B cell (primary cell): ENCODE measurements at regions not wholly inside any gene's neighbourhood (a gene's known extent, or its start where the extent isn't known, plus 50 kb on each side); places are given as distances from the start of the nearest gene placed in this dataset.

Experiments used
- ATAC-seq: fragments of 200-7000 bp; cut with Tn5 transposase; one replicate; pipeline ENCODE4 v1.10.0; 2021; ENCODE audit warnings: low read depth, mild to moderate bottlenecking, moderate number of reproducible peaks, moderate library complexity
- CTCF ChIA-PET: fragments of 350-600 bp; sonication (Branson Sonifier 250); formaldehyde crosslinking; loops from one replicate; lab custom pipeline; 2021; ENCODE audit warnings: antibody characterized with exemption, inconsistent platforms; lab: Charles Lee
- POLR2A ChIA-PET: fragments of 350-600 bp; sonication (Branson Sonifier 250); formaldehyde crosslinking; loops from one replicate; lab custom pipeline; 2021; ENCODE audit warnings: antibody characterized with exemption; lab: Charles Lee
- DNase-seq: peaks from one replicate; pipeline ENCODE4 v3.0.0; 2013
- H2AFZ ChIP-seq: 2 replicates; pipeline ENCODE4 v1.6.1; 2012; ENCODE audit warnings: mild to moderate bottlenecking, low read depth, low read length; ENCODE audit not compliant: insufficient read depth, poor library complexity, severe bottlenecking
- H3K27ac ChIP-seq, 2 donors: 1 replicate in 1 of 2; 2 replicates in 1 of 2; pipeline ENCODE4 v1.5.1; 2012 to 2013; ENCODE audit warnings: low read length in 2 of 2, mild to moderate bottlenecking in 2 of 2, moderate library complexity in 1 of 2
- H3K27me3 ChIP-seq, 4 experiments: fragments of 200-600 bp in 1 of 4; sonication (generic) in 1 of 4; replicated peaks in 1 of 4; 1 replicate in 2 of 4; 2 replicates in 2 of 4; pipeline versions ENCODE4 v1.6.1 to v1.7.0; 2013 to 2016; ENCODE audit warnings: low read length in 3 of 4, mild to moderate bottlenecking in 2 of 4, mixed read lengths in 1 of 4, moderate library complexity in 1 of 4; ENCODE audit not compliant: insufficient read depth in 4 of 4, control insufficient read depth in 3 of 4; ENCODE audit errors: control extremely low read depth in 1 of 4
- H3K36me3 ChIP-seq, 2 experiments: replicated peaks in 1 of 2; 1 replicate in 1 of 2; 2 replicates in 1 of 2; pipeline versions ENCODE4 v1.6.1 to v1.7.1; 2013; ENCODE audit warnings: low read length in 1 of 2; ENCODE audit not compliant: insufficient read depth in 2 of 2, control insufficient read depth in 1 of 2; ENCODE audit errors: control extremely low read depth in 1 of 2, extremely low read depth in 1 of 2
- H3K4me1 ChIP-seq, 2 donors: fragments of 200-600 bp in 1 of 2; sonication (generic) in 1 of 2; 1 replicate in 1 of 2; 2 replicates in 1 of 2; pipeline versions ENCODE4 v1.5.1 to v1.6.1; 2013 to 2017; ENCODE audit warnings: low read length in 2 of 2; ENCODE audit not compliant: control insufficient read depth in 2 of 2, insufficient read depth in 2 of 2
- H3K4me2 ChIP-seq: replicated peaks from 2 replicates; pipeline ENCODE3; 2012; ENCODE audit warnings: mild to moderate bottlenecking, low read depth, low read length; ENCODE audit not compliant: poor library complexity, severe bottlenecking
- H3K4me3 ChIP-seq, 5 experiments: fragments of 200-600 bp in 1 of 5; sonication (generic) in 1 of 5; 1 replicate in 3 of 5; 2 replicates in 2 of 5; pipeline versions ENCODE4 v1.5.1 to v1.7.0; 2011 to 2016; ENCODE audit warnings: low read length in 4 of 5, mild to moderate bottlenecking in 4 of 5, low read depth in 2 of 5, control low read depth in 1 of 5, moderate library complexity in 1 of 5; ENCODE audit not compliant: insufficient read depth in 1 of 5; ENCODE audit errors: control extremely low read depth in 1 of 5, extremely low read depth in 1 of 5
- H3K79me2 ChIP-seq: fragments of 200-600 bp; sonication (generic); one replicate; pipeline ENCODE4 v1.6.0; 2016; ENCODE audit warnings: low read length; ENCODE audit not compliant: control insufficient read depth, insufficient read depth
- H3K9ac ChIP-seq: fragments of 200-600 bp; sonication (generic); 2 replicates; pipeline ENCODE4 v1.6.1; 2017; ENCODE audit warnings: mild to moderate bottlenecking, low read length, moderate library complexity
- H3K9me3 ChIP-seq, 3 donors: one replicate each; pipeline versions ENCODE4 v1.6.1 to v1.7.1; 2013; ENCODE audit warnings: low read length in 2 of 3; ENCODE audit not compliant: control insufficient read depth in 2 of 3, insufficient read depth in 1 of 3; ENCODE audit errors: control extremely low read depth in 1 of 3
- H4K20me1 ChIP-seq: 2 replicates; pipeline ENCODE4 v1.6.0; 2012; ENCODE audit warnings: mild to moderate bottlenecking, low read length; ENCODE audit not compliant: insufficient read depth, control insufficient read depth, poor library complexity, severe bottlenecking
- H3K27ac Mint-ChIP-seq: one replicate; pipeline ENCODE4 v1.8.0; 2021; ENCODE audit warnings: mixed read lengths
- H3K27me3 Mint-ChIP-seq: one replicate; pipeline ENCODE4 v1.8.0; 2021; ENCODE audit warnings: mixed read lengths
- H3K4me1 Mint-ChIP-seq: one replicate; pipeline ENCODE4 v1.8.0; 2021; ENCODE audit warnings: mixed read lengths
- H3K4me3 Mint-ChIP-seq: one replicate; pipeline ENCODE4 v1.8.0; 2021; ENCODE audit warnings: mixed read lengths
- H3K9me3 Mint-ChIP-seq: one replicate; pipeline ENCODE4 v1.8.0; 2022; ENCODE audit warnings: mixed read lengths; ENCODE audit not compliant: insufficient read depth
- EZH2 ChIP-seq: IDR thresholded peaks from 2 replicates; pipeline ENCODE4 v1.6.1; 2012; ENCODE audit warnings: borderline replicate concordance, low read depth, mild to moderate bottlenecking, moderate library complexity, low read length; ENCODE audit not compliant: insufficient read depth, poor library complexity, severe bottlenecking
- WGBS: methylation state at CpG from one replicate; pipeline ENCODE4 v1.1.5; 2013; ENCODE audit warnings: missing lambda C conversion rate; ENCODE audit not compliant: insufficient coverage; 5-methylcytosine and 5-hydroxymethylcytosine counted together
- intact Hi-C: fragments of 100-400 bp; cut with micrococcal nuclease; formaldehyde crosslinking; loops from one replicate; pipeline ENCODE4 v1.10.0; 2022
- TF ChIP-seq, protein P1 (sequence below): fragments of 200-600 bp; IDR thresholded peaks from one replicate; pipeline ENCODE4 v1.8.0; 2022; ENCODE audit warnings: antibody characterized with exemption, mild to moderate bottlenecking

GRCh38 chr9:94160594-94161501, 76.6 kb downstream of the PTPDC1 start:
- Histone ChIP-seq H3K27ac (no peak overlapping the region), H3K4me3 (no peak overlapping the region), H3K79me2 (peaks cover 3% of the 10 kb centered on the region), H3K9me3 (no peaks in the 10 kb centered on the region), H3K36me3 (no peaks in the 10 kb centered on the region), H3K9ac (no peak overlapping the region), H3K4me1 (peaks cover 23% of the 10 kb centered on the region in 2 donors), H4K20me1 (no peaks in the 10 kb centered on the region), H3K4me2 (no peak overlapping the region), H2AFZ (no peak overlapping the region), H3K27me3 (no peaks in the 10 kb centered on the region)
- no peak overlapping the region for H3K4me3 Mint-ChIP-seq
- CTCF ChIA-PET: interaction anchor here (1.2 kb wide), 1 partner anchor 52 kb away, joined by 3 read pairs; no protein-coding TSS in a partner anchor
- TF ChIP-seq EZH2: no peak
- TF ChIP-seq, protein P1, sequence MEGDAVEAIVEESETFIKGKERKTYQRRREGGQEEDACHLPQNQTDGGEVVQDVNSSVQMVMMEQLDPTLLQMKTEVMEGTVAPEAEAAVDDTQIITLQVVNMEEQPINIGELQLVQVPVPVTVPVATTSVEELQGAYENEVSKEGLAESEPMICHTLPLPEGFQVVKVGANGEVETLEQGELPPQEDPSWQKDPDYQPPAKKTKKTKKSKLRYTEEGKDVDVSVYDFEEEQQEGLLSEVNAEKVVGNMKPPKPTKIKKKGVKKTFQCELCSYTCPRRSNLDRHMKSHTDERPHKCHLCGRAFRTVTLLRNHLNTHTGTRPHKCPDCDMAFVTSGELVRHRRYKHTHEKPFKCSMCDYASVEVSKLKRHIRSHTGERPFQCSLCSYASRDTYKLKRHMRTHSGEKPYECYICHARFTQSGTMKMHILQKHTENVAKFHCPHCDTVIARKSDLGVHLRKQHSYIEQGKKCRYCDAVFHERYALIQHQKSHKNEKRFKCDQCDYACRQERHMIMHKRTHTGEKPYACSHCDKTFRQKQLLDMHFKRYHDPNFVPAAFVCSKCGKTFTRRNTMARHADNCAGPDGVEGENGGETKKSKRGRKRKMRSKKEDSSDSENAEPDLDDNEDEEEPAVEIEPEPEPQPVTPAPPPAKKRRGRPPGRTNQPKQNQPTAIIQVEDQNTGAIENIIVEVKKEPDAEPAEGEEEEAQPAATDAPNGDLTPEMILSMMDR: no peak
- peaks cover 25% of the 10 kb centered on the region for H3K4me1 Mint-ChIP-seq
- 89% methylated on average over 9 of the region's 11 CpGs for WGBS
- intact Hi-C loops: loop anchor here (10.0 kb wide), 1 partner anchor 596 kb away; no protein-coding TSS in a partner anchor
- H3K27ac Mint-ChIP-seq: no peak overlapping the region
- H3K27me3 Mint-ChIP-seq: no peaks in the 10 kb centered on the region
- no peaks in the 10 kb centered on the region for H3K9me3 Mint-ChIP-seq
- DNase-seq (no peak), ATAC-seq (no peak)
- POLR2A ChIA-PET: no interaction called here

DNA sequence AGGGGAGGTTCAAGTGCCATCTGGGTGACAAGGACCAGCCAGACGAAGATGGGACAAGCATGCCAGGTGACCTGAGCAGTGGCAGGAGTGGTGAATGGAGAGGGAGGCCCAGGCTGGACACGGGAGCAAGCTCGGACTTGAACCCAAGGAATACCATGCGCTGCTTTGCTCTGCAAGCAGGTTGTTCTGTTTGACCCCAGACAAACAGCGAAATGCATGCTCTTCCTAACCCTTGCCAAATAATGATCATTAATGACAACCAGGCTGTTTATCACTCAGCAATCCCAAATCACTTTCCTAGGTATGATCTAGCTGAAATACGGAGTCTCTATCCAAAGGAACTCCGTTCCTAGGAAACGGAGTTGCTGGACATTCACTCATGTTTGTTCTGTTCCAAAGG, 77.4 kb downstream of the PTPDC1 start:
- TF ChIP-seq, protein P1: no peak
- TF ChIP-seq EZH2: no peak
- 96% methylated on average over 8 of the region's 8 CpGs for WGBS
- Mint-ChIP-seq H3K4me3 (no peak overlapping the region), H3K27ac (no peak overlapping the region), H3K4me1 (peaks cover 18% of the 10 kb centered on the region), H3K27me3 (no peaks in the 10 kb centered on the region), H3K9me3 (no peaks in the 10 kb centered on the region)
- no peak for ATAC-seq
- Histone ChIP-seq H3K4me1 (peaks cover 15% of the 10 kb centered on the region in 2 donors), H3K36me3 (no peaks in the 10 kb centered on the region), H4K20me1 (no peaks in the 10 kb centered on the region), H3K9ac (no peak overlapping the region), H2AFZ (no peak overlapping the region), H3K9me3 (no peaks in the 10 kb centered on the region), H3K79me2 (peaks cover 3% of the 10 kb centered on the region), H3K27me3 (no peaks in the 10 kb centered on the region), H3K4me3 (no peak overlapping the region), H3K27ac (no peak overlapping the region), H3K4me2 (no peak overlapping the region)
- ChIA-PET POLR2A (no interaction called here), CTCF (interaction anchor here (1.2 kb wide), 1 partner anchor 52 kb away, joined by 3 read pairs; no protein-coding TSS in a partner anchor)
- no peak for DNase-seq
- intact Hi-C loops: loop anchor here (10.0 kb wide), 1 partner anchor 597 kb away; no protein-coding TSS in a partner anchor
